ENCODE measurements at regions not wholly inside any gene's neighbourhood (a gene's known extent, or its start where the extent isn't known, plus 50 kb on each side); places are given as distances from the start of the nearest gene placed in this dataset.

DNA sequence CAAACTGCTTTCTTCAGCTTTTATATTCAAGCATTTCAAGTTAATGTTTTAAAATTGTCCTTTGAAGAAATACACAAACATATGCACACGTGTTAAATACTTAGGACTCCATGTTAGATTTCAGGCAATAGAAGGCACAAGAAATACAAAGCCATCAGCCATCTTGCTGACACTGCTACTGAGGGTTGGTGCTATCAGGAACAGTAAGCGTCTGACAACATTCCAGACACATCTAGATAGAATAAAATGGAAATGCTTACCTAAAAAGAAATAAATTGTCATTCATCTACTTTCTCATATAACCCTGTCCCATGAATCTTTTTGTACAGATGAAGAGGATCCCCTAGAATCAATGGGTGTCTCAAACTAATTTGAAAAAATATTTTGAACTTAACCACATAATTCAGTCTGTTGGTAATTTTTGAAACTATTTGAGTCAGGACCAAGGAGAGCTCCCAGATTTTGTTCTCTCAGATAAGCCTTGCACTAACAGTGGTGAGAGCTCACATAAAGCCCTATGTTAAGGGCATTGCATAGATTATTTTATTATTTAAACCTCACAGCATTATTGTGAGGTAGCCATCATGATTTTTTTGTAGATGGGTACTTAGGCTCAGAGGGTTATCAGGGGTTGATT is 631.1 kb upstream of the POU3F2 start:
- Histone ChIP-seq H3K4me3 (no peak overlapping the region), H3K27ac (no peak overlapping the region)

DNA sequence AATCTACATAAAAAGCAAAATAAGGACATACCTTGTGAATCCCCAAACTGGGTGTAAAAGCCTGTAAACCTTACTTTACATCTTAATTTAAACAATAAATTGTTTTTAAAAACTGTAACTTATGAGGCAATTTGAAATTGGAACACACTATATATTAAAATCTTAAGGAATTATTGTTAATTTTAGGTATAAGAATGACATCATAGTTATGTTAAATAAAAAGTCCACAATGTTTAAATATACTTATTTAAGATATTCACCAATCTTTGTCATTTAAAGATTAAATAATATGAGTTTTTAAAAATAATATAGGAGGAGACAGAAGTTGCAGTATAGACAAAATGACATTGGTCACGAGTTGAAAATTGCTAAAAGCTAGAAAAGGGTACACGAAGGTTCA is 621.9 kb upstream of the POU3F2 start:
- H3K4me3 ChIP-seq: no peak overlapping the region

DNA sequence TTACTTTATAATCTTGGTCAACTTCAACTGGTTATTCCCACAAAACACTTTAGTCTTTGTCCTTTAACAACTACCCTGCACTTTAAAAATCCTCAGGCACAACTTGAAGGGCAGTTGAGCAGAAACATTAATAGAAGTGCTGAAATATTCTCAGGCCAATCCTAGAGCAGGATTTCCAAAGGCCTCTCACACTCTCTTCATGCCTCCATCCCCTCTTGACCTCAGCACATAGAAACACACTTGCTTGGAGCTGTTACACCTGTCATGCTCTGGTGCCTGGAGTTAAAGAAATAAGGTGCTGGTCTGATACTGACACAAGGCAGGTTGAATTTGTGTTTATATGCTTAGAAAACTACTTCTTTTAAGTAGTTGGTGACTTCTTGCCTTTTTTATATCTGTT is 618.8 kb upstream of the POU3F2 start:
- no peak overlapping the region for H3K4me3 ChIP-seq
- H3K27ac ChIP-seq: no peak overlapping the region

More for the DNA sequence above, 621.9 kb upstream of the POU3F2 start:
- no peak overlapping the region for H3K27ac ChIP-seq

DNA sequence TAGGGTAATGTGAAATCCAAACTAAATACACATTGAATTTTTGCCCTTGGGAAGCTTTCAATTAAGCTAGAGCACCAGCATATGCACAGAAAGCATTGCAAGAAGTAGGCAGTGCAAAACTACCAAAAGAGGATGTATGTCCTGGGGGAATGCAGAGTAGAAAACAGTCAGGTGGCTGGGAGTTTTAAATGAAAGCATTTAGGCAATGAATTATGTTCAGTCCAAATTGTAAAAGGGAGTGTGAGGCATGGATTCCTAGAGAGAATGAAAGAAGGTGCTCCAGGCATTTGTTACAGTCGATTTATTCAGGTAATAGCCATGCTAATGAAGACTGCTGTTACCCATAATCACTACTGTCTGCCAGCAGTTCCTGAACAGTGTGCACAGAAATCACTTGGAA is 604.1 kb upstream of the POU3F2 start:
- Histone ChIP-seq H3K27ac (no peak overlapping the region), H3K4me3 (no peak overlapping the region)

DNA sequence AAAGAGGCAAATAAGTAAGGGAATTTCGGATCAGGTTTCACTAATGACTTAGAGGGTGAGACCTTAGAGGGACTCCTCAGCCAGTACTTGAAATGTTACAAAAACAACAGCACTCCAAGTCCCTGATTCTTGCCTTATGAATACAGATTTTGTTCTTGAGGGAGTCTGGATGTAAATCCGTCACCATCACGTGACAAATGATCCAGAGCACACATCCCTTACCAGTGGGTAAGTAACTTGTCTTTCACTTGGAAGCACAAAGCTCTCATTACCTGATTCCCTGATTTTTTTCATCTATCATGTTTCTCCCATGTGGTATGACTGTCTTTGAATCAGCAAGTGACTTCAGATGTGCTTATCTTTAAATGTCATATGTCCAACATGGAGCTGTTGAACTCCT is 595.3 kb upstream of the POU3F2 start:
- Histone ChIP-seq H3K4me3 (no peak overlapping the region), H3K27ac (no peak overlapping the region)

DNA sequence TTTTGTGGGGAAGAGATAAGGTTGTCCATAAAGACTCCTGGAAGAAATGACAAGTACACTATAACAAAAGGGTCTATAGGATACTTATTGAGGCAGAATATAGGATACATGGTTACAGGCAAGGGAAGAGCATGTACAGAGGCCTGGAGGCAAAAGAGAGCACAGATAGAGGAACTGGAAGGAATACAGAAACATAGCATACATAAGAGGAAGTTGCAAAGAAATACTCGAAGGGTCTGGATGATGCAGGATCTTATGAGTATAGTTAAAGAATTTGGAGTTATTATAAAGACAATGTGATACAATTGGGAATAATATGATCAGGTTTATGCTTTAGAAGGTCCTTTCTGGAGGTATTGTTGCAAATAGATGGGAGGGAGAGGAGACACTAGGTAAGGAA is 592.7 kb upstream of the POU3F2 start:
- Histone ChIP-seq H3K4me3 (no peak overlapping the region), H3K27ac (no peak overlapping the region)

DNA sequence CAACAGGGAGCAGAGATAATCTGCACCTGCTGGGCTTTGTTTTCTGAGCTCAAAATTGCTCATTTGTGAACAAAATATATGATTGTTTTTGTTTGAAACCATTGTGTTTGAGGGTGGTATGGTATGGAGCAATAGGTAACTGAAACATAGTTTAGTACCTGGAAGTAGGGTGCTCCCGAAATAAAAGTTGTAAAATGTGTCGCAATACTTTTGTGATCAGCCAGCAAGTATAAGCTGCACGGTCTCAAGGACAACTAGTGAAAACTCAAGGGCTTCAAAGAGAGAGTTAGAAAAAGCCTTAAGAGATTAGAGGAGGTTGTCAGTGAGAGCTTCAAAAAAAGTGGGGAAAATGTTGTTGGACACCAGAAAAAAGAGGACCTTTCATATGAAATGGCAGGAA is 579.8 kb upstream of the POU3F2 start:
- no peak overlapping the region for H3K4me3 ChIP-seq
- no peak overlapping the region for H3K27ac ChIP-seq

DNA sequence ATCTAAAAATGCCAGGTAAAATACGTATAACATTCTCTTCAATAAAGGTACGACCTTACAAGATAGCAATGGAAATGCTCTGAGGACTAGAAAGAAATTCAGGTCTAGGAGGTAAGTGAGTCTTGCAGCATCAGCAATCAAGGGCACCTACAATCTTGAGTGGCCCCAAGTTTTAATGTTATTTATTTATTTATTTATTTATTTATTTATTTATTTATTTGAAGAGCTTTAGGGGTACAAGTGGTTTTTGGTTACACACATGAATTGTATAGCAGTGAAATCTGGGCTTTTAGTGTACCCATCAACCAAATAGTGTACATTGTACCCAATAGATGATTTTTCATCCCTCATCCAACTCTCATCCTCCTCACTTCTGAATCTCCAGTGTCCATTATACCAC is 574.0 kb upstream of the POU3F2 start:
- Histone ChIP-seq H3K4me3 (no peak overlapping the region), H3K27ac (no peak overlapping the region)

DNA sequence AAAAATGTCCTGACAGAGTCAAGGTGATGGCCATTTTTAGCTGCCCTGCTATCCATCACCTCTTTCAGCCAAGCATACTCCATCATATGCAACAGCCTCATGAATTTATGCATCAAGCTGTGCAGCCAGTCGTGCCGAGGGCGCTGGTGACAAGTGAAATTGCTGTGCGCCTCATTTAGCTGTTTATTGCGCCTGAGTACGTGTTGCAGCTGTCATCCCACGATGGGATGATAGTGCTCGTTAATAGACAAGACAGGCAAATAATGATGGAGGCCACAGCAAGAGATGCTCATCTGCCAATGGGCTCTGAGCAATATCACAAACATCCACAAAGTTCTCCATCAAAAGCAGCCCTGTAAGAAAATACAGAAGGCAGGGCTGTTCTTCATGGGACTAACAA is 562.3 kb upstream of the POU3F2 start:
- Histone ChIP-seq H3K27ac (no peak overlapping the region), H3K4me3 (no peak overlapping the region)

DNA sequence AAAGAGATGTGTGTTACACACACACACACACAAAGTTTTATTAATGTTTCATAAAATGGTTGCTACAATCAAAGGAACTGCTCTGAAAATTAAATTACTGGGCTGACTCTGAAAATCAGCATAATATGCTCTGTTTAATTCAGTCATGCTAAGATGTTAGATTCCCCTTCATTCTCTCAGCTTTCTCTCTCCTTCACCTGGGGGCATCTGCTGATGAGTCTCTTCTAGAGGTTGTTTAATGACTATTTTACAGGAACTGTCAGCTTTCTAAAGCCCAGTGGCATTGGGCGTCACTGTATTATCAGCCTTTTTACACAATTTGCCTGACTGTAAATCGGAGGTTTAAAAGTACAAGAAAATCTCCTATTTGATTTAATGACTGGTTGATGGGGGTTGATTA is 559.7 kb upstream of the POU3F2 start:
- H3K4me3 ChIP-seq: no peak overlapping the region
- H3K27ac ChIP-seq: no peak overlapping the region

DNA sequence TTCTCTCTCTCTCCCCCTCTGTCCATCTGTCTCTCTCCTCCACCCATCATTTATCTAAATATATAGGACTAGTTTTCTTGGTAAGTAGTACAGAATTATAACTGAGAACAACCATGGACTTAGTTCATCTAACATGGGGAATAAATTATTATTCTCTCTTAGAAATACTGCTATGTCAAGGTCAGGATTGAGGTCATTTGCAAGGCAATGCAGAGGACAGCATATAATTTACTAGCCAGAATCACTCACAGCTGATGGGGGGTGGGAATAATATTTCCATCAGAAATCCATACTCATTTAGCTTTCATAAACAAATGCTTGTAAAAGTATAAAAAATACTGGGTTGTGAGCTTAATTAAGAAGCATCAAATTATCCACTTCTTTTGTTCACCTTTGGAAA is 553.9 kb upstream of the POU3F2 start:
- H3K27ac ChIP-seq: no peak overlapping the region
- no peak overlapping the region for H3K4me3 ChIP-seq

DNA sequence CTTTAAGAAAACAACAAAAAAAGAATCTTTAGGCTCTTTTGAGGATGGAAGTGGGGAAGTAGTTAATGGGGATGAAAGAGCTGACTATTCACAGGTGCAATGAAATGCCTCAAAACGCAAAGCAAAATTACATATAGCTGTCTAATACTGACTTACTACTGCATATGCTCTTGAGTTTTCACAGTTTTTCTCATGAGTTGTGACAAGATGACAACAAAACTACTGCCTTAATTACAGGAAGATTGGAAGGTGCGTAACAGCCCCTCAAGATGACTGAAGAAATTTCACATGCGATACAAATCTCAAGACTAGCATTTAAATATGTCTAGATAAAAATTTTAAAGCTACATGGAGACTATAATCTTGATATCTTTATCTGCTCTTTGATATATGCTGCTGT is 547.8 kb upstream of the POU3F2 start:
- H3K27ac ChIP-seq: no peak overlapping the region
- H3K4me3 ChIP-seq: no peak overlapping the region

DNA sequence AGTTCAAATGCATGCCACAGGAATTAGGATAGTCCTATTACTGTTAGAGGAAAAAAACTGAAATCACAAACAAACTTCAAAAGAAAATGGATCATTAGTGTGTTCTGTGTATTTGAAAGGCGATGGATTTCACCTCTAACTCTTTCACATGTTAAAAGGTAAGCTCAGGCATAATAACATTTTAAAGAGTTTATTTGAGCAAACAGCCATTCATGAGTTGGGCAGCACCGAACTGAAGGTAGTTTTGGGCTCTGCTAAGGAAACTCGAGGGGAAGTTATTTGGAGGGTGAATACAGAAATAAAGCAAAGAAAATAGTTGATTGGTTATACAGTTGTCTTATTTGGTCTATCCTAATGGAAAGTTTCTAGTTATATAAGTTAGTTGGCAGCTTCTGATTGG is 546.5 kb upstream of the POU3F2 start:
- H3K4me3 ChIP-seq: no peak overlapping the region
- no peak overlapping the region for H3K27ac ChIP-seq

DNA sequence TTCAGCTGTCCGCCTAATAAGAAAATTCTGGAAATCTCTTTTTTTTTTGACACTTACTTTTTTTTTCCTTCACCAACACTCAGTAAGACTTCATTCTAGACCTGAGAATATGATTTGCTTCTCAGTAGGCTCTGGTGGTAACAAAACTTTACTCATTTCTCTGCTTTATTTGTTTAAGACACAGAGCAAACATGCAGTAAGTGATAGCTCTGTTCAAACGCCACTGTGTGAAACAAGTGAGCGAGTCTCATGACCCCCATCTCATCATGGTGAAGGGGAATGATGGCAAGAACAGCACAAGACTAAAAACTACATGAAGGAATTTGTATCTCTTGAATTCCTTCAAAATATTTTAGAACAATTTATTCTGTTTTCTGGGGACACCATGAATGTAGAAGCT is 541.6 kb upstream of the POU3F2 start:
- Histone ChIP-seq H3K27ac (no peak overlapping the region), H3K4me3 (no peak overlapping the region)

DNA sequence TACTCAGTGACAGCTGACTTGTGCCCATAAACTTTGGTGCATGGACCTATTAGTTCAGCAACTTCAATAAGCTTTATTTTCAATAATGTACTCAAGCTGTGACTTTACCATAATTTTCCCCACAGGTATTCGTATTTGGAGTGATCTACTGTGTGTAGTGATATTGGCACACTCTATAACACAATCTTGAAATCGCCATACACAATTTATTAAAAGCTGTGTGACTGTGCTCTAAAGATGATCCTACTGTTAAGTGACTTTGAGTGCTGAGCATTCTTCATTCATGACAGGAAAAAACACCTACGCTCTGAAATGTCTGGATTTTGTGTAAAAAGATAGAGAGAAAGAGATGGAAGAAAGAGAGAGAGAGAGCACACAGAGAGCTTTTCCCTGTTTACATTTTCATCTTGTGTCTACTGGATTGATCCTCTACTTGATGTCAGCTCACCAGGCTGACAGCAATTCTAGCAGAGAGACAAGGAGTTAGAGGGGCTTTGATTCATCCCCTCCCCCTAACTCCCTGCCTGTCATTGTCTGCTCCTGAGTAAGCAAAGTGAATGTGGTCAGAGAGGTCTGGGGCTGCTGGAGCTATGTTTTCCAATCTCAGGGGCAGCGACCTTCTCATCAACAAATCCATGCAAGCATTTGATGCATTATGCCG is 538.7 kb upstream of the POU3F2 start:
- H3K4me3 ChIP-seq: no peak overlapping the region
- no peak overlapping the region for H3K27ac ChIP-seq

DNA sequence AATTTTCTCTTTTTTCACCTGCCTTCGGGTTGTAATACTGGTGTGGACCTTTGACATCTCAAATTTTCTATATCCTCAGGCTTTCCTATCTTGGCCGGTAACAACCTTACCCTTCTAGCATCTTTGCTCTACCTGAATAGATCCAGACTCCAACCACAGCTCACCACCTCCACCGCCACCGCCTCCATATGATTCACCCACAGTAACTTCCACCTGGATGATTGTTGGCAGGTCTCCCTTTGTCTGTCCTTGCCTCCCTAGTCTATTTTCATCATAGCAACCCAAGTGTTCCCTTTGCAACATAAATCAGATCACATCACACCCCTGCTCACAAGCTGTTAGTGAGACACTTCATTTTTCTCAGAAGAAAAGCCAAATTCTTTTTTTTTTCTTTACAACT is 525.8 kb upstream of the POU3F2 start:
- H3K27ac ChIP-seq: no peak overlapping the region
- no peak overlapping the region for H3K4me3 ChIP-seq

DNA sequence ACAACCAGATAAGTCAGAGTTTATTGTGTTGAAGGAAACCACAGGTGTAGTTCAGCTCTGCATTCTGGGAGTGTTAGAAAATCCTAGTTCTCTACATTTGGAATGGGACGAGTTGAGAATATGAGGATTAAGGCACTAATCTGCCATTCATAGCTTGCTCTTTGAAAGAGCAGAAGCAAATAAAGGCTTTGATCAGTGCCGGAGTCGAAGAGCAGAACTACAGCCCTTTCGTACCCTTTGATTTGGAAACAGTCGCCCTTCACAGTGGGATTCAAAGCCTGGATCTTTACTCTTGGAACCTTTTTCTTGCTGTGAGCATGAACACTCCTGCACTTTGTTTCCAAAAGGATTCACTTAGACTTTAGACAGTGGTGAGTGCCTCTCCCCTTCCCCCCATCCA is 523.9 kb upstream of the POU3F2 start:
- Histone ChIP-seq H3K27ac (no peak overlapping the region), H3K4me3 (no peak overlapping the region)

DNA sequence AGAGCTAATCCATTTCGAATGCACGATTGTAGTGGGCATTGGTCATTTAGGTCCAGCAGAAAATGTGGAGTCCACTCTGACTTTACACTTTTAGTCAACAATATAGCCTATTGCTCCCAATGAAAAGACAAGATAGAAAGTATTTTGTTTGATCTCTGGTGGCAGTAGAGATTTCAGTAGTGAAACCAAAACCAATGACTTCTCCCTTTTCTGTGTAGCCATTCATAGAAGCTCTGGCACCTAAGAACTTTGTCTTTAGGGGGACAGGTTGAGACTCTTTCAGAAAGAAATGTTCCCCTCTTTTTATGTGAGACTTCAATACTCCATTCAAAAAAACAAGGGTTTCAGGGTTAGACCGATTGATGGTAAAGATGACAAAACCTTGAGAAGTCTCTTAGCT is 510.8 kb upstream of the POU3F2 start:
- Histone ChIP-seq H3K4me3 (no peak overlapping the region), H3K27ac (no peak overlapping the region)

DNA sequence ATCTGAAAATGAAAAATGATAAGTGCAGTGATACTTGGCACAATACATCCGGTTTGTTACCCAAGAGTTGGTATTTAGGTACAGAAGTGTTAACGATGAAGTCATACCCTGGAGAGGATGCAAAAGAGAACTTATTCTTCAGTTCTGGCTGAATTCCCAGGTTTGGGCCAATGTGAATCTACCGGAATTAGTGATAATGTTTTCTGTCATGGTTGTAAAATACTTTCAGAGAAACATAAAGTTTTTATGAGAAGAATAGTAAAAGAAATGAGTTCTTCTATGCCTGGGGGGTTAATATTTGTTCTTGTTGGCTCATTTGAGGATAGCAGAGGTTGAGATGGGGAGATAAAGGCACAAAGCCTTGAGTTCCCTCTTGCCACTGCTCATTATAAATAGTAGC is 509.9 kb upstream of the POU3F2 start:
- Histone ChIP-seq H3K27ac (no peak overlapping the region), H3K4me3 (no peak overlapping the region)

DNA sequence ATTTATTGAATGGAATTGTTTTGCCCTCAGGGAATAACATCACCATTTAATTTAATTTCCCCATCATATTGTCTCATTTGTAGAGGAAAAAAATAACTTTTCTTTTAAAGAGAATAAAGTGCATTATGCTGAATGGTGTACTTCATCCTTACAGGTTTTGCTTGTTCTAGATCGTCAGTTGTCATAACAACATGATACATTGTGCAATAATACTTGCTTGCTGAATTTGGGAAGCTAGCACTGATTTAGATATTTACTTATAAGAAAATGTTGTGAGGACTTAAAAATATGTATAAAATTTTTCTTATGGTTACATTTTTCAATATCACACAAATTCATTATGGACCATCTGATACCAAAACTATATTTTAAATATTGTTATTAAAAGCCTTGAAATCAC is 509.0 kb upstream of the POU3F2 start:
- Histone ChIP-seq H3K27ac (no peak overlapping the region), H3K4me3 (no peak overlapping the region)

DNA sequence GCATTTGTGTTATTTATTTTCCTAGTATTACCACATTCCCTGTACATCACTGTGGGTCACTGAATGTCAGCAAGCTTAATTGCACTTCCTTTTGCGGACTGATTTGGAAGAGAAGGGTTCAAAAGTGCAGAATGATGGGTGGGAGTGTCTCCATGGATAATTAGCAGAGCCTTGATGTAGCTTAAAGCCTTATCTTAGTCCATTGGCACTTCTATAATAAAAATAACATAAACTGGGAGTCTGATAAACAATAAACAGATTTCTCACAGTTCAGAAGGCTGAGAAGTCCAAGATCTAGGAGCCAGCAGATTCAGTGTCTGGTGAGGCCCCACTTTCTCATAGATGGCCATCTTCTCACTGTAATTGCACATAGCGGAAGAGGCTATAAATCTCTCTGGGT is 501.1 kb upstream of the POU3F2 start:
- H3K4me3 ChIP-seq: no peak overlapping the region
- H3K27ac ChIP-seq: no peak overlapping the region

DNA sequence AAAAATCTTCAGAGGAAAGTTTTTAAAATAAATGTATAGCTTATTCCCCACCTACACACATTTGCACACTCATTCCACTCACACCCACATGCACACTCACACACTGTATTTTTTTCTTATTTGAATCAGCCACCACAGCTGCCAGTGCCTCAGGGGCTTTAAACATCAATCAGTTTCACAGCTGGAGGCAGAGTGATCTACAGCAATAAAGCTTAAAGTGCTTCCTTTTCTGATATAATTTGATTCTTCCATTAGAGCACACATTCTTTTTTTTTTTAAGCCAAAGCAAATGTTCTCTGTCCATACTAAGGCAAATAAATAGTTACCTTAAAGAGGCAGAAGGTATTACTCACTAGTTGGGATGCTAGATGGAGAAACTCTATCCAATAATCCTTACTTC is 498.8 kb upstream of the POU3F2 start:
- H3K4me3 ChIP-seq: no peak overlapping the region
- H3K27ac ChIP-seq: no peak overlapping the region
